HG02763 (cell line): ENCODE measurements at regions not wholly inside any gene's neighbourhood (a gene's known extent, or its start where the extent isn't known, plus 50 kb on each side); places are given as distances from the start of the nearest gene placed in this dataset.

Source experiments
- ATAC-seq: cut with Tn5 transposase; IDR thresholded peaks from one replicate; pipeline ENCODE4 v1.9.1; 2021; ENCODE audit warnings: mild to moderate bottlenecking, moderate library complexity; ENCODE audit not compliant: unreplicated experiment

DNA sequence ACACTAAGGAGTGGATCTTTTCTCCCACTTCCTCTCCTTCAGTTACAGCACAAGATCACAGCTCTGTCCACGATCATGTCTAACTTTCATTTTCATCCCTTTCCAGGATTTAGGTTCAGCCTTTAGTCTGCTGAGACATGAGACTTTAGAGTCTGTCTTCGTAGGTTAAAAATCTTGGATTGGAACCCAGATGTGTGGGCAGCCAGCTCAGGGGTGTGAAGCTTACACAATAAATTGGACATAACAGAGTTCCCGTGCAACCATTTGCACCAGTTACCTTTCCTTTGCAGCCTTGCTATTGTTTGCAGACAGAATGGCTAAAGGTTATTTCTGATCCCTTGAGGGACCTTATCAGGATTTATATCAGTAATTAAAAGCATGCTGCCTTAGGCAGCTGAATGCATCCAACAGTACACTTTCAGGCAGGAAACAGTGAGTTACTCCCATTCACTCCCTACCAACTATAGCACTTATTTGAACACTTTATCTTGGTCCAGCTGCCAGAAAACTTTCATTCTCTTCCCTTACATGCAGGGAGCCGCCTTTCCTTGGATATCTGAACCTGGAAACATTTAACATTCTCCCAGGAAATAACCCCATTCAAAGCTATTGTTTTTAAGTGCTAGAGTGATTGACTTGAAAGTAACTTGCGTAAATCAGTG, 87.3 kb downstream of the TMEM100 start:
- no peak for ATAC-seq

DNA sequence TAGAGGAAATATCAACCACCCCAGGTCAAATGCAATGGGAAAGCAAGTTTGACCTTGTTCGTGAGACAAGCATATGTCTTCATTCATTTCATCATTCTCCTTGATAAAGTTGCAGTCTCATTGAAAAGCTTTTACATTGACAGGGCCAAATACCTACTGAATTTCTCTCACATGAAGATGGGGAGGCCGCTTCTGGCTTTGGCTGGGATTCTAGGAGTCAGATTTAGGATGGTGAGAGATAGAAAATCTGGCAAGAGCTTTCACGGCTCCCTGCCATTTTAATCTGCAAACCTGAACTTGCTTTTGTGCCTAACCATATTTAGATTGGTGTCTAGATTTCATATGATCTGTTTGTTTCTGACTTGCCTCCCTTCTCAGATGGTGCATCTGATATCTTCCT, 88.0 kb downstream of the TMEM100 start:
- ATAC-seq, result no peak

DNA sequence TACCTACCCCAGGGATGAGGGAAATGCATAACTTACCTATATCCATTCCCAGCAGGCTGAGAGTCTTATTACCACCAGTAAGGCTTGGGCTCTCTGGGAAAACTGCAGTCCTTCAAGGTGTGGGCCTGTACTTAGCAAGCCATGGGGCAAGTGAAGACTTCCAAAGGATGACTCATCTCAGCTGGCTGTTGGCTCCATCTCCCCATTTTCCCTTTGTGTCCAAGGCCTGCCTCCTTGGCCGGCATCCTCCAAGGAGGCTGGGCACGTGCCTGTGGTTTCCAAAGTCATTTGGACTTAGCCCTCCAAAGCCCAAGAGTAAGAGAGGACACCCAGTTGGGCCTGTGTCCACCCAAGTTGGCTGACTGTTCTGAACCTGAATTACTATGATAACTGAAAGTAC, 89.8 kb downstream of the TMEM100 start:
- no peak for ATAC-seq

DNA sequence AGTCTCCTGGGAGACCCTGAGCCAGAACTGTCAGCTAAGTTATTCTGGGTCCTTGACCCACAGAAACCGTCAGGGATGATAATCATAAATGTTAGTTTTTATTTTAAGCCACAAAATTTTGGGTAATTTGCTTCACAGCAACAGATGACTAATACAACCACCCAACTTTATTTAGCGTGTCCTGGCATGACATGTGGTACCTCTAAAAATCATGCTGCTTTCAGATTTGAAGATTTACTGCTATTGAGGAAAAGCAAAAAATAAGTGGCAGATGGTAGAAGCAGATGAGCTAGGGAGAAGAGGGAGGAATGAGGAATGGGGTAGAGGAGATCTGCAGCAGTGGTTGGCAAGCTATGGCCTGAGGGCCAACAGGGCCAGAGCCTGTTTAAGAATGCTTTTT, 90.4 kb downstream of the TMEM100 start:
- ATAC-seq, result no peak

DNA sequence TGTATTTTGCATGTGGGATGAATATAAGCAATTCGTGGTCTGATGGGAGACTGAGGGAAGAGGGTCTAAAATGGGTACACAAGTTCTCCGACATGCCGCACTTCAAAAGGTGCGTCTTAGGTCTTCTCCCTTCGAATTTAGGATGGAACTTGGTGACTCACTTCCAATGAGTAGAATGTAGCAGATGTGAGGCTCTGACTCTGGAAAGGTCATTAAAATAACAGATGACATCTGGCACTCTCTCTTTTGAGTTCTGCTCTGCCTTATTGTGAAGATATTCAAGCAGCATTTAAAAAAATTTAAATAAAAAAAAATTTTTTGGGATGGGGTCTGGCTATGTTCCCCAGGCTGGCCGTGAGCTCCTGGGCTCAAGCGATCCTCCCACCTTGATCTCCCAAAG, 92.7 kb downstream of the TMEM100 start:
- no peak for ATAC-seq

DNA sequence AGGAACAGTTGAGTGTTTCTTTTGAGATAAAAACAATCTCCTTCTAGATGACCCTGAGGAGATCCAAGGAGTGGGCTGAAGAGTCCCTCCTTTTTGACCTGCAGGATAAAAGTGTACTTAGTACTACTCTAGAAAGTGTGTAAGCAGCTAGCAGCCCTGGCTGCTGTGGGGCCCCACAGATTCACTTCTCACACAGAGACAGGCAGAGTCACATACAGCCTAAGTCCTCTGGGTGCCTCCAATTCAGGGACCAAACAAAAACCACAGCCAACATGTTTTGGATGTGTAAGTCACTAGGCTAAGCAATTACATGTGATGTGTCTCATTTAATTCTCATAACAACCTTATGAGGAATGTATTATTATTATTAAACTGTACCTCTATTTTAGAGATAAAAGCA, 97.1 kb downstream of the TMEM100 start:
- no peak for ATAC-seq

DNA sequence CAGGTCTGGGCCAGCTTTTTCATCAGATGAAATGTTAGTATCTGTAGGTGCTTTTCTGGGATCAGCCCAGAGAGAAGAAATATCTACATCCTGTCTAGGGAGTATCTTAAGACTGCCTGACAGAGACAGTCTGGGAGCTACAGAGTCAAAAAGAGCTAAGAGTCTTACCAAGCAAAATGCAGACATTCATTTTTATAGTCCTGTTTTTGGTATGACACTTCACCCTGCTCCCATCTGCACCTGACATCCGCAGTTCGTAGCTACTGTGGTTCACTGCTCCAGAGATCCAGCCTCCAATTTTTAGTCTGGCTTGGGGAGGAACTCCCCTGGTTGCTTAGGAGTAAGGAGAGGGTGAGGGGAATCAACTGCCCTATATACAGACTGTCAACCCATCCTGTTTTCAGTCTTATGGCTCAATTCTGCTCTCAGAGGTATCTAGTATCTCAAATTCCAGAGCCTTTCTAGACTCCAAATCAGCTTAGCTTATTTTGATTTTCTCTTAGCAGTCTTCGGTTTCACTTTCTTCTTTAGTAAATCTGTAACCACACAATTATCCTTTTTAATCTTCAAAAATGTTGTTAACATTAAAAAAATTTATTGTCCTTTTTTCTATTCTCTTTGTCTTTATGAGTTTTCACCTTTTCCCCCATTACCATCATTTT, 97.8 kb downstream of the TMEM100 start:
- ATAC-seq, result no peak

DNA sequence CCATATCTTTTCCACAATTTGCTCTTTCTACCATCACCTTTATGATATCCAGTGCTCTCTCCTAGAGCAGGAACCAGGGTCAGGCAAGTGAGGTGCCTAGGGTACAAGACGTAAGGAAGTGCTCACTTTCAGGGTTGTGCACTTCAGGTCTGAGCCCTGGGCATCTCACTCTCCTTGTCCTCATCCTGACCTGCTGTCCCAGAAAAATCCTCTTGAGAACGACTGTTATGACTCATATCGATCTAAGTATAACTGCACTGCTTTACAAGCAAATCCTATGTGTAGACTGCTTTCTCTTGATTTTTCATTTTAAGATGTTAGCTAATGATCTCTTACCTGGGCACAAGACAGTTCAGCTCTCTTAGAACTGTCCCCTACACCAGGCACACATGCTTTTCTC, 100.1 kb downstream of the TMEM100 start:
- no peak for ATAC-seq

DNA sequence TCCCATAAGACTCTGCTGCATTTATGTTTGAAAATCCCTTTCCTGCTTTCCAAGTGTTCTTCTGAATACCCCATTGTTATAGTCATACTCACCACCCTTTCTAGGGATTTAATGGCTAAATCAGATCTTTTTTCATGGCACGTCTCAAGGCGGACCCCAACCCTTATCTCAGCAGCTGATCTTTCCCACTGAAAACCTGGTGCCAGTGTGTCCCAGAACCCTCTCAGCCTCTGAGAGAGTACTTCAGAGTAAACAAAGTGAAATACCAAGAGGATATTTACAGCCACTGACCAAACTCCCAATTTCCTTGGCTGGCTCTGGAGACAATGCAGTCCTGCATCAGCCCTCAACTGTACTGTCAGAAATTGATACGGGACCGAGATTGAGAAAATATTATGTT, 101.7 kb downstream of the TMEM100 start:
- no peak for ATAC-seq

DNA sequence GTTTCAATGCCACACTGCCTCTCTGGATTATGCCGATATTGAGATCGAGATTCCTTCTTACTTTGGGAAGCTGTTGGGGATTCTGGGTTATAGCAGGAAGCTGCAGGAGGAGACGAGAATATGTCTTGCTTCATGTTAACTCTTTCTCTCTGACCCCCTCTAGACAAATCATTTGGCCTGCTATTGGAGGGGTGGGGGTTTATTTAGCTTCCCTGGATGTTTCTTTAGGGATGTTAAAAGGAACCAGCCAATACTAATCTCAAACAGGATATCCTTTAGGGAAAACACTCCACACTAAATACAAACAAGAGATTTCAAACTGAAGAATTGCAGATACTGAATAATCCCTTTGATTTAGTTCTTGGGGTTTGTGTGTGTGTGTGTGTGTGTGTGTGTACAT, 102.6 kb downstream of the TMEM100 start:
- no peak for ATAC-seq

DNA sequence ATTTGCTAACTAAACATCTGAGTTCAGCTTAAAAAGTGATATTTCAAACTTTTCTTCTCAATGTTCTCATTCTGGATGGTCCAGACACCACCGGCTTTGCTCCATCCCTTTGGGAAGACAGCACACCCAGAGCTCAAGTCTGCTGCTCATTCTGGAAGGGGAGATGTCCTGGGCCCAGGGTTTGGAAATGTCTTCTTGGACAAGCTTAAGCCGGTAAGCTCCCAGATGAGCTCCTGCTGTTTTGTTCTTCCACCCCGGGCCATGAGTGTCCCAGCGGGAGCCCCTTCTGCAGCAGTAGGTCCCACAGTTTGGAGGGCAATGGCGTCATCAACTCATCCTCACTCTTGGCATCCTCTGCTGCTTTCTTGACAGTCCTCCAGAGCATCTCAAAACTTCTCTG, 105.2 kb downstream of the TMEM100 start:
- ATAC-seq, result no peak

DNA sequence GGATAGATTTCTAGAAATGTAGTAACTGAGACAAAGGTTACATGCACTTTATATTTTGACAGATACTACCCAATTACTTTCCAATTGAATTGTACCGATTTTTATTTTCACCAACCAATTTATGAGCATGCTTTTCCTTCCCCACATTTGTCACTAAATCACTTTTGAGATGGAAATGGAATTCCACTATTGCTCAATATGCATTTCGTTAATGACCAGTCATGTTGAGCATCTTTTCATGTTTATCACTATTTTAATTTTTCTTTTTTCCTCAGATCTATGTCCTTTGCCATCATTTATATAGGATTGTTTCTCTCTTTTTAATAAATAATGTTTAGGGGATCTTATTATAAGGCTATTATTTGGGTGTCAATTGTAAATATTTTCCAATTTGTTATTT, 102.8 kb upstream of the SMIM36 start:
- ATAC-seq, result no peak

DNA sequence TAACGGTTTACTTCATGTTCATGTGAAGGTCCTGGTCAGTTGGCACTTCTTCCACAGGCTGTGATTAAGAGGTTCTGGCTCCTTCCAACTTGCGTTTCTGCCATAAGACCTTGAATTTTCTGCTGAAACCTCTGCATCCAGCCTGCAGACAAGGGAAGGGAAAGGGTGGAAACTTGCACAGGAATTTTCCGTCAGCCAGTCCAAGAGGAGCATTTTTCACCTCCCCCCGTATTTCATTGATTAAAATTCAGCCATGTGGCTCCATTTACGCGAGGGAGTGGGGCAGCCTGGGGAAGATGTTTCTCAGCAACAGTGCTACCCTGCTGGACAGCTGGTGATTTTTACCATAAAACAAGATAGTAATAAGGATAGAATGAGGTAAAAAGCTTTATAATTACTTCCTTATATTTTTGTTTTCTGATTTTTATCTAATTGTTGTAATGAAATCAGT, 101.5 kb upstream of the SMIM36 start:
- no peak for ATAC-seq

DNA sequence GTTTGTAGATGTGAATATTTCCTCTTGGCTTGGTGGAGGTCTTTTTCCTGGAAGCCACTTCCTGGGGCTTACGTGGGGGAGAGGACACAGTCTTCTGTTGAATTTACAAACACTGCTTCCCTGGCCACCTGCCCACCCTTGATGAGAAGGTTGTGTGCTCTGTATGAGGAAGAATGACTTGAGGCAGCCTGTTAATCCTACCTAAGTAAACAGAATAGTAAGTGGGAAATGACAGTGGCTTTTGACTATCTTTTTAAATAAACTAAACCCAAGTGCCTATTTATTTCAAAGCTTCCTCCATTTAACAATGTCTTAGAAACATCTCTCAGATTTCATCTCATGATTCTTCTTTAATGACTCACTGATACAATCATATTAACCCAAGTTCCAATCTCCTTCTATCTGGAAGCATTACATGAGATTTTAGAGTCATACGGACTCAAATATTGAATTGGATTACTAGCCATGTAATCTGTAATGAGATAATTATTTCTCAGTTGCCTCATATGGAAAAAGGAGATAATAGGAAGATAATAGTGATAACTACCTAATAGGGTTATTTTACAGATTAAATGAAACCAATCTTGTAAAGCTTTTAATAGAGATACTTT, 96.6 kb upstream of the SMIM36 start:
- no peak for ATAC-seq

DNA sequence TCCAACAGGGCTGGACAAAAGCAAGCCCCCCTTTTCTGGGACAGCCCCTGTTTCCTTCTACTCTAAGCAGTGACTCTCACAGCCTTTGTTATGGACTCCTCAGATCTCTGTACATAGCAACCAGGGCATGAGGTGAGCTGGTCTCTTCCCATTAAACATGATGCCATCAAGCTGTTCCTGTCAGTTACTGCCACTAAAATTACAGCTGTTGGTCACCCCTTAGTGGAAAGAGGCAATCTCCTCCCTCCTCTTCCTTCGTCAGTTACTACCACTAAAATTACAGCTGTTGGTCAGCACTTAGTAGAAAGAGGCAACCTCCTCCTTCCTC, 95.2 kb upstream of the SMIM36 start:
- ATAC-seq, result no peak

DNA sequence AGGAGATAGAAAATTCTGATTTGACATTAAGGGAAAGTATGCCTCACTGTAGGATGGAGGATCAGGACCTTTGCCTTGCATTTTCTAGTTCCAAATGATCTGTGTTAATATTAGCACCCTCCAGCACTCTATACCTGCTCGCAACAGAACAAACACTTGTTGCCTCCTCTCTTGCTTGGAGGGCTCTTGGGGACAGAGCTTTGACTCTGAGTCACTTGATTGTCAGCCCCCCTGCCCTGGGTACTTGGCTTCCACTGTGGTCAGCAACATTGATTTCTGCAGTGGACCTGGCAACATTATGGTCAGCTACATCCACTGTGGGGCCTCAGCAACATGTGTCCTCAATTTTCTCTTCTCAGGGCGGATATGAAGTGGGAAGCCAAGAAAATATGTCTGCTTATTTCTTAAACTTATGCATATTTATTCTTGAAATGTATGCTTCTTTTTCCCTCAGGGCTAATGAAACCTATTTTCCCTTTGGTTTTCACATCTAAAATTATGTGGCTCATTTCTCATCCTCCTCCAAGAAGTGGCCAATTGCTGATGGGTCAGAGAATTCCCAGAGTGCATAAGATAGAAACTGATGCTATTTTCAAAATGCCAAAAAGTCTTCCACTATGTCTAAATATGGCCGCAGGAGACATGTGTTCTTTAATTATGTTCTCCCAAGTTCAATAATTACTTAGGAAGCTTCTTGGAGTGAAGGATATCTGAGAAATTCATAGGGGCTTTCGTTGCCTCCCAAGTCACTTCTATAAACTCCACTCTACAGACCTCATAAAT, 94.6 kb upstream of the SMIM36 start:
- ATAC-seq, result no peak

DNA sequence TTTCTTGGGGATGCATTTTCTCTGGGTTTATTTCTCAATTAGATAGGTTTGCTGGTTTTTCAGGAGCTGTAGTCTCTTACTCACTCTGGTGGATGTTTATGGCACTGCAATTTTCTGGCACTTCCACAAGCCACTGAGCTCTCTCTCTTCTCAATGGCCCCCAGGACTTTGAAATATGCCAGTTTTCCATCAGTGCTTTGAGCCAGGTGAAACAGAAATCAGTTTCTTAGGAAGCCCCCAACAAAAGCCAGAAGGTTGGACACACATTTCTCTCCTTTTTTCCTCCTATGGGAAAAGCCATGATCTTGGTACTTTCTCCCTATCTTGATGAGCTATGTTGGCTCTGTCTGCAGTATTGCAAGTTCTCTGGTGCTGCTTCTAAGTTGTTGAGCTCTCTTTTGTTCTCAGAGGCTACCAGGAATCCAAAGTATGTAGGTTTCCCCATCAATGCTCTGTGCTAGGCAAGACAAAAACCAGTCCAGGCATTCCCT, 90.7 kb upstream of the SMIM36 start:
- no peak for ATAC-seq

DNA sequence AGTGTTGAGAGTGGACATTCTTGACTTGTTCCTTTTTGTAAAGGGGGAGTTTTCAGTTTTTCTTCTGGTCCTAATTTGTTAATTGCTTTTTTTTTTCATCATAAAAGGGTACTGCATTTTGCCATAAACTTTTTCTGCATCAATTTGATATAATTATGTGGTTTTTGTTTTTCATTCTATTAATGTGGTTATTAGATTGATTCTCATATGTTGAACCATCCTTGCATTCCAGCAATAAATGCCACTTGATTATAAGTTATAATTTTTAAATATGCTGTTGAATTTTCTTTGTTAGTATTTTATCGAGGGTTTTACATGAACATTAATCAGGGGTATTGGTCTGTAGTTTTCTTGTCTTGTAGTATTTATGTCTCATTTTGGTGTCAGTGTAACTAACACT, 87.2 kb upstream of the SMIM36 start:
- ATAC-seq, result no peak

DNA sequence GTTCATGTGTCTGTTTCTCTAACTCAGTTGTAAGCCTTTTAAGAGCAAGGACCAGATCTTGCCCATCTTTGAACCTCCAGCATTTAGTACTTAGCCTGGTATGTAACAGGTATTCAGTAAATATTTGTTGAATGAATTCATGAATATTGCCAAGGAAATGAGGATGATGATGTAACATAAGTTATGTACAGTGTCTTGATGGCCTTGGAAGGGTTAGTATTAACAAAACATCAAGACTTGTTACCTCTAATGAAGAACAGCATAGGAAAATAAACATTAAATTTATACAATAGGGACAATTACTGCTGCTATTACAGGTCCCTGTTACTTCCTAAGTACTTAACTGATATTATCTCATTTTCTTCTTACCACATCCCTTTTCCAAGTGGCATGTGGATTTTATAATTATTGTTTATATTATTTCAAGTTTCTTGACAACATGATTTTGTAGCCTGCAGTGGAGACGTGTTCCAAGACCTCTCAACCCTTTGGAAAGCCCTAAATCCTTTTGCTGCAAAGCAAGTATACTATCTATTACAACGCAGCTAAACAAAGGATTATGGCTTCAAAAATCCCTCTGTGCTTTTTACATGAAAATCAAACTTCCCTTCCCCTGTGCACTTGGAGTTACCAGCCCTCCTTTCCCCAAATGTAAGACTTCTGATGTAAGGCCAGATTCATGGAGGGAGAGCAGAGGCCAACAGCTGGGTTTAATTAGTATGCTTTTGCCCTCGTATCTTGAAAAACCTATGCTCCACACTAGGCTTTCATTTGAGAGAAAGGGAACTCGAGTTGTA, 77.4 kb upstream of the SMIM36 start:
- ATAC-seq, result no peak

DNA sequence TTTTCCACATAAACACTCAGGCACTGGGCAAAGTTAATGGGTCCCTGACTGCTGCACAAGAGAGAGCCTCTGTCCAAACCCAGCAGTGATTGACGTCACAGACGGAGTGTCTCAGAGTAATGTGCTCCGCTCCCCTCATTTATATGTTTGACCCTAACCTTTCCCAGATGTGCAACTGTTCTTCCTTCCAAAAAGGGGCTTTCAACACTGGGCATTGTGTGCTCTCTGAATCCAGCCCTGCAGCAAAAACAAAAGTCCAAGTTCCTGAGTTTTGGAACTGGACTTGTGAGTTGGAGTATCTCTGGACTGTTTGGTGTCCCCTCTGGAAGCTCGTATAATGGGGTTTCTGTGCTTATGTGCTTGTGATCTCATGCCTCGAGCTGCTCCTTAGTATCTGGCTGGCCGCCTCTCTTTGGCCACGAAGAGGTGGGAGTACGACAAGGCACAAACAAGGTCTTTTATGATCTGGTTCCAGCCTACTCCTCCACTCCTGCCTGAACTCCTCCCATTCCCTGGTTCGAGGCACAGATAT, 76.4 kb upstream of the SMIM36 start:
- ATAC-seq, result no peak

DNA sequence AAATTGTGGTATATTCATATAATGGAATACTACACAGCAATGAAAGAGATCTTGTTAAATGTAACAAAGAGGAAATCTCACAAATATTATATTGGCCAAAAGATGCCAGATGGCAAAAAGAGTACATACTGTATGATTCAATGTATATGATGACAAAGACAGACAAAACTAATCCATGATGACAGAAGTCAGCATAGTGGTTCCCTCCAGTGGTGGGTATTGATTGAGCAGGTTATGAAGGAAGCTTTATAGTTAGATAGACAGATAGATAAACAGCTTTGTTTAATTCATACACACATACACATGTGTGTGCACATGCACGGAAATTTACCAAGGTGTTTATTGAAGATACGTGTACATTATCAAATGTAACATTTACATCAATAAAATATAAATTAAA, 74.4 kb upstream of the SMIM36 start:
- ATAC-seq, result no peak
